Uterus (tissue), 2 donors: ENCODE measurements at regions not wholly inside any gene's neighbourhood (a gene's known extent, or its start where the extent isn't known, plus 50 kb on each side); places are given as distances from the start of the nearest gene placed in this dataset.

Experiments
- CTCF ChIP-seq, 4 experiments: fragments of 200-600 bp in 2 of 4; fragments of 450-650 bp in 2 of 4; sonication (generic) in 2 of 4; IDR thresholded peaks; one replicate each; pipeline ENCODE4 v1.5.1; 2016 to 2019; ENCODE audit warnings: antibody characterized with exemption in 4 of 4, mild to moderate bottlenecking in 2 of 4, moderate library complexity in 1 of 4
- POLR2A ChIP-seq, 2 donors: fragments of 450-650 bp; IDR thresholded peaks; one replicate each; pipeline ENCODE4 v1.6.1; 2016; ENCODE audit warnings: antibody characterized with exemption in 2 of 2, mild to moderate bottlenecking in 1 of 2, moderate library complexity in 1 of 2

GRCh38 chr5:20522905-20523482, 535.0 kb upstream of the CDH18 start:
- TF ChIP-seq CTCF (IDR thresholded peaks at IDR 0.05): no peak
- no peak for TF ChIP-seq POLR2A (IDR thresholded peaks at IDR 0.05)
